ENCODE measurements at regions not wholly inside any gene's neighbourhood (a gene's known extent, or its start where the extent isn't known, plus 50 kb on each side); places are given as distances from the start of the nearest gene placed in this dataset.

DNA sequence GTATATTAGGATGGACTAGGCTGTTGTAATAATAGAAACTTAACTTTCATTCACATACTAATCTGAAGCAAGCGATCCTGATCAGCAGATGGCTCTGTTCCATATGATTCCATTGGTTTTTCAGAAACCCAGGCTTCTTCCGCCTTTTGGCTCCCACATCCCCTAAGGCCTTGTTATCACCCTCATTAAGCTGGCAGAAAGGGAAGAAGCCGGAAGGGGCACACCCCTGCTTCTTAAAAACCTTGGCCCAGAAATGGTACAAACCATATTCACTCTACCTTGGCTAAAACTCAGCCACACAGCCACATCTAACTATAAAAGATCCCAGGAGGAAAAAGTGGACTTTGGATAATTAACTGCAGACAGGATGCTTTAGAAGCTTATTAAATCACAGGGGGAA is 329.2 kb downstream of the PCNX1 start:
- no peak for DNase-seq (ENCODE audit: extremely low read depth in 1 of 4, low spot score in 3 of 4)
- no TSS peak for BruUV-seq (replicated peaks)
- in situ Hi-C loops (cut with MboI) (no loop called here), intact Hi-C loops (cut with micrococcal nuclease) (no loop called here)
- no peaks in the 10 kb centered on the region for H3K9me1 ChIP-seq (ENCODE audit: control insufficient read depth, insufficient read depth, low read length)
- no peak overlapping the region for H3K9ac ChIP-seq (ENCODE audit: insufficient read depth in 1 of 2, low read depth in 2 of 2, low read length in 2 of 2)
- ATAC-seq: no peak
- no peaks in the 10 kb centered on the region for H3K9me3 ChIP-seq (replicated peaks; ENCODE audit: control insufficient read depth, insufficient read depth, low read depth, low read length)
- no peak overlapping the region for H3K27ac ChIP-seq (ENCODE audit: extremely low read depth, low read depth, low read length)
- WGBS (ENCODE audit: insufficient coverage, low coverage, missing lambda C conversion rate): 27% methylated on average over 3 of the region's 3 CpGs
- H3K79me2 ChIP-seq (ENCODE audit: control insufficient read depth, insufficient read depth, low read length): no peaks in the 10 kb centered on the region
- ChIA-PET CTCF (ENCODE audit: low intra/inter-chr PET ratio) (no interaction called here), POLR2A (no interaction called here)
- H3K4me1 ChIP-seq (replicated peaks in 1 of 2; ENCODE audit: control insufficient read depth in 2 of 2, insufficient read depth in 2 of 2, low read length in 2 of 2): peaks cover 2 to 7% of the 10 kb centered on the region in 2 experiments; a peak in 3 of 5 replicates
- no peak for FAIRE-seq
- H2AFZ ChIP-seq (ENCODE audit: low read depth, low read length): no peak overlapping the region
- H3K36me3 ChIP-seq (ENCODE audit: control insufficient read depth, insufficient read depth, low read length): no peaks in the 10 kb centered on the region
- H3K27me3 ChIP-seq (ENCODE audit: control insufficient read depth in 2 of 2, insufficient read depth in 2 of 2, low read length in 2 of 2): no peaks in the 10 kb centered on the region; a peak in 1 of 5 replicates
- H4K20me1 ChIP-seq (replicated peaks; ENCODE audit: control insufficient read depth, insufficient read depth, low read length): no peaks in the 10 kb centered on the region
- H3K4me2 ChIP-seq (ENCODE audit: insufficient read depth, low read length): no peak overlapping the region
- no peak overlapping the region for H3K4me3 ChIP-seq
- TF ChIP-seq PRDM10 (IDR thresholded peaks at IDR 0.05; ENCODE audit: partially characterized antibody): no peak
- TF ChIP-seq ZNF408 (CRISPR knock-in tag; IDR thresholded peaks at IDR 0.05; ENCODE audit: low read depth): no peak
- TF ChIP-seq MTA2 (IDR thresholded peaks at IDR 0.05; ENCODE audit: low read depth): no peak
- no peak for TF ChIP-seq PKNOX1 (IDR thresholded peaks at IDR 0.05)
- TF ChIP-seq HNRNPUL1 (IDR thresholded peaks at IDR 0.05; ENCODE audit: low read length): no peak
- no peak for TF ChIP-seq HDAC2 (IDR thresholded peaks at IDR 0.05)
- no peak for TF ChIP-seq TAF1 (IDR thresholded peaks at IDR 0.05; ENCODE audit: control insufficient read depth, extremely low read depth, insufficient read depth, low read length, severe bottlenecking)
- no peak for TF ChIP-seq HOMEZ (CRISPR knock-in tag; IDR thresholded peaks at IDR 0.05)
- TF ChIP-seq ZMIZ1 (IDR thresholded peaks at IDR 0.05; ENCODE audit: low read depth in 2 of 2, low read length in 2 of 2): no peak
- TF ChIP-seq ZNF224 (CRISPR knock-in tag; IDR thresholded peaks at IDR 0.05): no peak
- TF ChIP-seq BMI1 (IDR thresholded peaks at IDR 0.05; ENCODE audit: low read length): no peak
- TF ChIP-seq HCFC1 (IDR thresholded peaks at IDR 0.05; ENCODE audit: low read depth, low read length): no peak
- no peak for TF ChIP-seq NFIX (CRISPR knock-in tag; IDR thresholded peaks at IDR 0.05; ENCODE audit: low read depth)
- TF ChIP-seq EGR1 (conservative IDR thresholded peaks at IDR 0.05): no peak

All from K562 (cell line).